Fibroblast of mammary gland (primary cell): ENCODE measurements at regions not wholly inside any gene's neighbourhood (a gene's known extent, or its start where the extent isn't known, plus 50 kb on each side); places are given as distances from the start of the nearest gene placed in this dataset.
"Not testable (repeated sequence)": the region's sequence is repeated elsewhere in the genome, so short reads cannot be mapped to it uniquely, and the experiment has no call there.

ENCODE experiments used
- DNase-seq: peaks from one replicate; pipeline ENCODE4 v3.0.0-alpha.2; 2010; ENCODE audit warnings: low read depth
- H3K4me3 ChIP-seq: 2 replicates; pipeline ENCODE4 v1.5.1; 2011; ENCODE audit warnings: low read depth, mild to moderate bottlenecking, low read length, moderate library complexity; ENCODE audit not compliant: control insufficient read depth
- TF ChIP-seq, protein P1 (sequence below): conservative IDR thresholded peaks from 2 replicates; pipeline ENCODE4 v1.5.1; 2011; ENCODE audit warnings: low read depth, low read length, inconsistent platforms; ENCODE audit not compliant: control insufficient read depth, insufficient read depth

DNA sequence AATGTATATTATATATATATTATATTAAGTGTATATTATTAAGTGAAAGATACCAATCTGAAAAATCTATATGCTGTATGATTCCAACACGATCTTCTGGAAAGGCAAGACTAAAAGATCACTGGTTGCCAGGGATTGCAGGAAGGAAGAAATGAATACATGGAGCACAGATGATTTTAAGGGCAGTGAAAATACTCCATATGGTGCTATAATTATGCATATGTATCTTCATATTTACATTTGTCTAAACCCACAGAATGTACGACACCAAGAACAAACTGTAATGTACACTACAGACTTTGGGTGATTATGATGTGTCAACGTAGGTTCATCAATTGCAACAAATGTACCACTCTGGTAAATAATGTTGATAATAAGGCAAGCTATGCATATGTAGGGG lies 194.7 kb upstream of the MME start:
- TF ChIP-seq, protein P1, sequence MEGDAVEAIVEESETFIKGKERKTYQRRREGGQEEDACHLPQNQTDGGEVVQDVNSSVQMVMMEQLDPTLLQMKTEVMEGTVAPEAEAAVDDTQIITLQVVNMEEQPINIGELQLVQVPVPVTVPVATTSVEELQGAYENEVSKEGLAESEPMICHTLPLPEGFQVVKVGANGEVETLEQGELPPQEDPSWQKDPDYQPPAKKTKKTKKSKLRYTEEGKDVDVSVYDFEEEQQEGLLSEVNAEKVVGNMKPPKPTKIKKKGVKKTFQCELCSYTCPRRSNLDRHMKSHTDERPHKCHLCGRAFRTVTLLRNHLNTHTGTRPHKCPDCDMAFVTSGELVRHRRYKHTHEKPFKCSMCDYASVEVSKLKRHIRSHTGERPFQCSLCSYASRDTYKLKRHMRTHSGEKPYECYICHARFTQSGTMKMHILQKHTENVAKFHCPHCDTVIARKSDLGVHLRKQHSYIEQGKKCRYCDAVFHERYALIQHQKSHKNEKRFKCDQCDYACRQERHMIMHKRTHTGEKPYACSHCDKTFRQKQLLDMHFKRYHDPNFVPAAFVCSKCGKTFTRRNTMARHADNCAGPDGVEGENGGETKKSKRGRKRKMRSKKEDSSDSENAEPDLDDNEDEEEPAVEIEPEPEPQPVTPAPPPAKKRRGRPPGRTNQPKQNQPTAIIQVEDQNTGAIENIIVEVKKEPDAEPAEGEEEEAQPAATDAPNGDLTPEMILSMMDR = no peak
- peak; percentile 19 for DNase-seq

DNA sequence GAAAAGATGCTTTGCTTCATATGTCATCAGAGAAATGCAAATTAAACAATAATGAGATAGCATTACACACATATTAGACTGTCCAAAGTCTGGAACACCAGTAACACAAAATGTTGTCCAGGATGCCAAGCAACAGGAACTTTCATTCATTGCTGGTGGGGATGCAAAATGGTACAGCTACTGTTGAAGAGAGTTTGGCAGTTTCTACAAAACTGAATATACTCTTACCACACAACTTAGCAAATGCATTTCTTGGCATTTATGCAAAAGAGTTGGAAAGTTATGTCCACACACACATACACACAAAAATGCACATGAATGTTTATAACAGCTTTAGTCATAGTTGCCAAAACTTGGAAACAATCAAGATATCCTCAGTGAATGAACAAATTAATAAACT lies 195.2 kb upstream of the MME start:
- TF ChIP-seq, protein P1 = no peak
- DNase-seq = peak; percentile 80
- no peak overlapping the region for H3K4me3 ChIP-seq

More for the DNA sequence above, 194.7 kb upstream of the MME start:
- H3K4me3 ChIP-seq = no peak overlapping the region

DNA sequence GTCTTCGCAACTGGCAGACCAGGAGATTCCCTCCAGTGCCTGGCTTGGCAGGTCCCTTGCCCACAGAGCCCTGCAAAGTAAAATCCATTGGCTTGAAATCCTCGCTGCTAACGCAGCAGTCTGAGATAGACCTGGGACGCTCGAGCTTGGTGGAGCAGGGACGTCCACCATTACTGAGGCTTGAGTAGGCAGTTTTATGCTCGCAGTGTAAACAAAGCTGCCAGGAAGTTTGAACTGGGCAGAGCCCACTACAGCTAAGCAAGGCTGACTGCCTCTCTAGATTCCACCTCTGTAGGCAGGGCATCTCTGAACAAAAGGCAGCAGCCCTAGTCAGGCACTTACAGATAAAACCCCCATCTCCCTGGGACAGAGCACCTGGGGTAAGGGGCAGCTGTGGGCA lies 205.0 kb upstream of the MME start:
- DNase-seq = no peak
- no peak overlapping the region for H3K4me3 ChIP-seq
- TF ChIP-seq, protein P1 = no peak

DNA sequence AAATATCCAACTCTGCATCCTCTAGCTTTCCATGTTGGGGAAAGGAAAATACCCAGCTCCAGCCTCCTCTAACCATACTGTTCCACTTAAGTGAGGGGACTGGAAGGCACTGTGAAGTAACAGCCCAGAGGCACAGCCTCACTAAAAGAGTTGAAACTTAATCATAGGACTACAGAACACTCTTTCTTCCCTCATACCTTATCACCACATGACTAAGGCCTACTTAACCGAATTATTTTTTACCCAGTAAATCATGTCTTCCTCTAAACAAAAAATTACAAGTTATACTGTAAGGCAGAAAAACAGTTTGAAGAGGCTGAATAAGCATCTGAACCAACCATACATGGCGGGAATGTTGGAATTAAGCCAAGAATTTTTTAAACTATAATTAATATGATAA lies 207.4 kb upstream of the MME start:
- H3K4me3 ChIP-seq = no peak overlapping the region
- TF ChIP-seq, protein P1 = no peak
- no peak for DNase-seq

DNA sequence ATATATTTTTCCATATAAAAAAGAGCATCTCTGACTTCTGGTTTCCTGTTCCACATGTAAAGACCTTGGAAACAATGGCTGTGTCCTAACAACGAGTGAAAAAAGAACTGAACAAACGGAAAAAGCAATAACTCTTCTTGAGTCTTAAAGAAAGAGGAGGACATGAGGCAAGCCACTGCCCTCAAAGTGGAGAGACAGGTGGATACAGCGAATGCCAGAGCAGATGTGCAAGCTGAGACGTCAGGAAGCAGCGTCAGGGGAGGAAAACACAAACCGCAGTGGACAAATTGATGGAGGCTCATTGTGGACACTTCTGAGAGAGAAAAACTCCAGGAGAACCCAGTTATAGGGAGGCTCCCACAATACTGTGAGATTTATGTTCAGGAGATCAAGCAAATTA lies 208.0 kb upstream of the MME start:
- H3K4me3 ChIP-seq = no peak overlapping the region
- no peak for DNase-seq
- TF ChIP-seq, protein P1 = no peak

DNA sequence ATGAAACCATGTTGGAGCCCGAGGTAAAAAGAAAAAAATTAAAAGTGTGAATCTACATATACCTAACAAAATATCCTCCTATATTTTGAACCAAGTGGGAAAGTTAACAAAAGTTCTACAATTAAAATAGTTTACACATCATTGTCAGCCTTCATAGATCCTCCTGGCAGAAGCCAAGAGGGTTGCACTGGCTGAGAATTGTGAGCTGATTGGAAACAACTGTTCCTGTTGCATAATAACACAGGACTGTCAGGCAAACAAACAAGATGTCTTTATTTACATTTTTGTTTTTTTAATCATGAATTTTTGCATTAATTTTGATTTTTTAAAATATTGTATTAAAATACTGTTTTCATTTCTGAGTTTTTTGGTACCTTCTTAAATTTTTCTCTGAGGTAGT lies 215.2 kb upstream of the MME start:
- H3K4me3 ChIP-seq = no peak overlapping the region
- peak; percentile 32 for DNase-seq
- TF ChIP-seq, protein P1 = no peak

DNA sequence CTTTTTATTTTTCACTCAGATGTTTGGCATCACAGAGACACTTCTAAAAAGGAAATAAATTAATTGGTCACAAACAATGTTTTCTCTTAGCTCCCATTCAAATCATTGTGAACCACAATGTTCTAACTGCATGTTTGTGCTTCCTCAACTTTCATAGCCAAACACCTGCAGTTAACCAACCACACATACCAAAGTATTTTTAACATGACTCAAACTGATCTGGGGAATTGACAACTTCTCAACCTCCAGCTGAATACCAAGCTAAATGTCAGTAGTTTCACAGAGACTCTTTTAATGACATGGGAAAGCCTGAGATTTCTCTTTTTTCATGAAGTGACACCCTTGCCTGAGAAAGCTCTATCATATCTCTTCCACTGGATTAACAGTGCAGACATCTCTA lies 217.9 kb upstream of the MME start:
- peak; percentile 51 for DNase-seq
- TF ChIP-seq, protein P1 = no peak
- no peak overlapping the region for H3K4me3 ChIP-seq

DNA sequence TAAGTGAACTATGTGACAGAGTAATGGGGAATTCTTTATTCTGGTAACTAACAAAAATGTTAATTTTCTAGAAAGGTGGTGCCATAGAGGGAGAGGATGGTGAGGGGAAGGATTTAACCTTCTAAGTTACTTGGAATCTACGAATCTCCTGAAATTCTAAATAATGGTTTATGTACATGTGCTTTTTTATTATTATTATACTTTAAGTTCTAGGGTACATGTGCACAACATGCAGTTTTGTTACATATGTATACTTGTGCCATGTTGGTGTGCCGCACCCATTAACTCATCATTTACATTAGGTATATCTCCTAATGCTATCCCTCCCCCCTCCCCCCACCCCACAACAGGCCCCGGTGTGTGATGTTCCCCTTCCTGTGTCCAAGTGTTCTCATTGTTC lies 227.1 kb upstream of the MME start:
- H3K4me3 ChIP-seq, DNase-seq: not testable (repeated sequence)
